AG08395 (cell line): ENCODE measurements at regions not wholly inside any gene's neighbourhood (a gene's known extent, or its start where the extent isn't known, plus 50 kb on each side); places are given as distances from the start of the nearest gene placed in this dataset.

Source experiments
- DNase-seq: peaks from one replicate; pipeline ENCODE4 v3.0.0; 2012; ENCODE audit warnings: mixed read lengths, low spot score

GRCh38 chr6:137690034-137690433 lies 177.0 kb upstream of the TNFAIP3 start:
- no peak for DNase-seq

DNA sequence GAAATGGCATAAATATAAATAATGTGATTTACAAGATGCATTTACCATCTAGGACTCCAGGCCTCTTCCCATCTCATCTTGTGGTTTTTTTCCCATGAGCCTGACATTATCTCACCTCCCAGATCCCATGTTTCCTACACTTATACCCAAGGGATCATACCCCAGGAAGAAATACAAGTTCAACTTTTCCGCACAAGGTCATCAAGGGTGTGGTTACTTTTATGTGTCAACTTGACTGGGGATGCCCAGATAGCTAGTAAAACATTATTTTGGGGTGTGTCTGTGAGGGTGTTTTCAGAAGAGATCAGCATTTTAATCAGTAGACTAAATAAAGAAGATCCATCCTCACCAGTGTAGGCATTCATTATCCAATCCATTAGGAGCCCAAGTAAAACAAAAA lies 176.3 kb upstream of the TNFAIP3 start:
- DNase-seq = no peak

DNA sequence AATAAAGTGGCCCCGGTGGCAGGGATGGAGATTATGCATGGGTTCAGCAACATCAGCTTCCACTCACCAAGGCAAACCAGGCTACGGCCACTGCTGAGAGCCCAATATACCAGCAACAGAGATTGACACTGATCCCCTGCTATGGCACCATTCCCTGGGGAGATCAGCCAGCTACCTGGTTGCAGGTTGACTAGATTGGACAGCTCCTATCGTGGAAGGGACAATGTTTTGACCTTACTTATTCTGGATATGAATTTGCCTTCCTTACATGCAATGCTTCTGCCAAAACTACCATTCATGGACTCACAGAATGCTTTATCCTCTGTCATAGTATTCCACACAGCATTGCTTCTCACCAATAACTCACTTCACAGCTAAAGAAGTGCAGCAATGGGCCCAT lies 174.8 kb upstream of the TNFAIP3 start:
- DNase-seq = no peak

DNA sequence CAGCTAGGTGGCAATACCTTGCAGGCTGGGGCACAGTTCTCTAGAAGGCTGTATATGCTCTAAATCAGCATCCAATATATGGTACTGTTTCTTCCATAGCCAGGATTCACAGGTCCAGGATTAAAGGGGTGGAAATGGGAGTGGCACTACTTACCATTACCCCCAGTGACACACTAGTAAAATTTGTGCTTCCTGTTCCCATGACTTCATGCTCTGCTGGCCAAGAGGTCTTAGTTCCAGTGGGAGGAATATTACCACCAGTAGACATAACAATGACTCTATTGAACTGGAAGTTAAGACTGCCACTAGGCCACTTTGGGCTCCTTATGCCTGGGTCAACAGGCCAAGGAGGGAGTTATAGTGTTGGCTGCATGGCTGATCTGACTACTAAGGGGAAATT lies 174.3 kb upstream of the TNFAIP3 start:
- DNase-seq = peak; percentile 18

DNA sequence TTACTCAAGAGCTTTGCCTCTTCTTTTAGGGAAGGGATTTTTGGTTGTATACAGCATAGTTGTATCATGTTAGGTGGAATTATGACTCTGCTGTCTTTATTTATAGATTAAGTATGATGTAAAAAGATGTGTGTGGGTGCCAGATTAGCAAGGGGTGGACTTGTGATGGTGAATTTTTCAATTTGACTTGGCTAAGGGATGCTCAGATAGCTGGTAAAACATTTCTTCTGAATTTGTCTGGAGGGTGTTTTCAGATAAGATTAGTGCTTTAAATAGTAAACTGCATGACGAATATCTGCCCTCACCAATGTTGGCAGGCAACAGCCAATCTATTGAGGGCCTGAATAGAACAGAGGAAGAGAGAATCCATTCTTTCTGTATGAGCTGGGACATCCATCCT lies 173.3 kb upstream of the TNFAIP3 start:
- no peak for DNase-seq

GRCh38 chr6:137696765-137697164 lies 170.3 kb upstream of the TNFAIP3 start:
- DNase-seq = no peak

DNA sequence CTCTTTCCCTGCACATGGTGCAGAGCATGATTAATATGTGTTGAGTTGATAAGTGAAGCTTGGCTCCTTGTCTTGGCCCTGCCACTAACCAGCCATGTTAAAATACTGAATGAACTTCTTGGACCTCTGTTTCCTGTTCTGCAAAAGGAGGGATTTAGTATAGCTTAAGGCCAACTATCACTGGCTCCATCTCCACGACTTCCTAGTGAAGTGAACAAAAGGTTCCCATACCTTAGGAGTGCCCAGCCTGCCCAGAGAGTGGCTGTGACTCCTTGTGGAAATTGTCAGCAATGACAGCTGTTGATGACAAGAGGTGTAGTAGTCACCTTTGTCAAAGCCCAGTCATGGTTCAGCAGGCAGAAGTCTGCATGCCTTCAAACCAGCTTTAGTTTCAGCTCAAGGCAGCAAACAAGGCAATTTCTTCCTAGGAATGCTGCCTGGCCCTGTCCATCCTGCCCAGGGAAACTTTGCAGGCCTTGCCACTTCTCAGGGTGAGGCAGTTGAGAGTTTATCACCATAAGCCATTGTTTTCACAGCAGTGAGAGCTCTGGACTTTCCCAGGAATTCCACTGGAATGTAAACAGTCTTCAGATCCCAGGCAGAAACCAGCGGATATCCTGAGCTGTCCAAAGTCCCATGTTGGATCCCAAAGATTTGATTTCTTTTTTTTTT lies 169.7 kb upstream of the TNFAIP3 start:
- DNase-seq = peak; percentile 73

- DNase-seq = no peak
These were observed 168.4 kb upstream of the TNFAIP3 start for GRCh38 chr6:137698636-137699030.

- DNase-seq = peak; percentile 46
These were observed 167.9 kb upstream of the TNFAIP3 start for GRCh38 chr6:137699031-137699683.

- DNase-seq = no peak
These were observed 166.9 kb upstream of the TNFAIP3 start for GRCh38 chr6:137700161-137700560.

GRCh38 chr6:137700751-137701477 lies 166.1 kb upstream of the TNFAIP3 start:
- no peak for DNase-seq

DNA sequence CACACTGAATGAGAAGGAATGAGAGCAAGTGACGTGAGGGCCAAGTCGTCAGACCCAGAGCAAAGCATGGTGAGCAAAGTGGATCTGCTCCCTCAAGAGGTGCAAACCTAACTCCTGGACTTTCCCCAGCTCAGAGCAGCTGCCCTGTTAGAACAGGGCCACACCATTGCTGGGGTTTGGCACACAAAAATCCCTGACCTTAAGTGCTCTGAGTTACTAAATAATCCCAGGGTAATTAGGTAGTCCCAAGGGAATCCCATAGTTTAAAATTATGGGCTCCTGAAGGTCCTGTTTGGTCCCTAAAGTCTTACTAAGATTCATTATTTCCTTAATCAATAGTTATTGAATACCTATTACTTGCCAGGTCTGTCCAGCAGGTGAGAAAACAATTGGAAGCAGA lies 165.1 kb upstream of the TNFAIP3 start:
- DNase-seq = no peak

DNA sequence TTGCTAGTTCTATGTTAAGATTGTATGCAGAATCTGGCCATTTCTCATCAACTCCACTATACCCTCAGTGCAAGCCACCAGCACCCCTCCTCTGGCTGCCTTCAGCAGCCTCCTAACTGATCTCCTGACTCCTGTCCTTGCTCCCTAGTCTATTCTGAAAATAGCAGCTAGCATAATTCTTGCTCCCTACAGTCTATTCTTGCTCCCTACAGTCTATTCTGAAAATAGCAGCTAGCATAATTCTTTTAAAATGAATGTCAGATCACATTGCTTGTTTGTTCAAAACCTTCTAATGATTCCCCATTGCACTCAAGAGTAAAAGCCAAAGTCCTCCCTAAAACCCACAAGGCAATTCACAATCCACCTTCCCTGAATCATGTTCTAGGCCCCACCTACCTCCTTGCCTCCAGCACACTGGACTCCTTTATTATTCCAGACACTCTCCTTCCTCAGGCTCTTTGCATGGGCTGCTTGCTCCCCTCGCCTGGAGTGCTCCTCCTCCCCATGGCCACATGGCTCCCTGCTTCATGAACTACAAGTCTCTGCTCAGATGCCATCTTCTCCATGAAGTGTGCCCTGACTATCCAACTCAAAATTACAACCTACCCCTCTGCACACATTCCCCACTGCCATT lies 164.2 kb upstream of the TNFAIP3 start:
- DNase-seq = no peak

DNA sequence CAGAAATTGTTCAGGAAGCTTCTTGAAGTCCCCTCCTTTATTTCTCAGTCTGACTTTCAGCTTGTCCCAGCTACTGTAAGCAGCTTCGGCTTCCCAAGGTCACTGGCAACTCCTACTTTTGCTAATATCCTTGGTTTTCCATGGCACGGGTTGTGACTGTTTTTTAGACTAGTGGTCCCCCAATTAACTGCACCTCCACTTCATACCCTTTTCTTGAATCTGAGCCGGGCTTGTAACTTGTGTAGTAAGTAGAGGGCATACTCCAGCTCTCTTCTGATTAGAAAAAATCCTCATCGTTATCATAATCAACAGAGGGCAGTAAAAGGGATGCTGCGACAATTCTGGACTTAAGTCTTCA lies 162.3 kb upstream of the TNFAIP3 start:
- no peak for DNase-seq

GRCh38 chr6:137705160-137706082 lies 161.6 kb upstream of the TNFAIP3 start:
- DNase-seq = peak; percentile 71

DNA sequence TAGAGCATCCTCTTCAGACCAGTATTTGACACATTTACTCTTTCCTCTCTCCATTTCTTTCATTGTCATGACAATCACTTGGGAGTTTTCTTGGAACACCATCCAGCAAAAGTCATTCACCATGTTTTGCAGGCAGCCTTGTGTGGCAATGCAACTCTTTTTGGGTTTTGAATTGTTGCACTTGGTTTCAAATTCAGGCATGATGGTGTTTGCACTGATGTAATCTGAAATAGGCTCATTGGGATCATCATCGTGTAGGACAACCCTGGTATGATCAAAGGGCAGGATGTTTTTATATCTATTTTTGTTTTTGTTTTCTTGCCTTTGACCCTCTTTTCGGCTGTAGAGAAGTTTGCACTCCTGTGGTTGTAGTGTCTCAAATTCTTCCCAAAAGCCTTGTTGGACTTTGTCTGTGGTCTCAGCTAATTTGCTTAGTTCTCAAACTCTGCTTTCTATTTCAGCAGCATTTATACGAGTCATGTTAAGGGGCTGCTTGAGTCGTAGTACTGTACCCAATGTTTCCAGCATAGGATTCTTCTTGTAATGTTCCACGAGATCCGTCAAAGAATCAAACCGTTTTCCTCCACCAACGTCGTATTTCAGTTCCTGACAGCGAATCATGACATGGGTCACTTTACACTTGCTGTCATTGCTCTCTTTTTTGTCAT lies 160.8 kb upstream of the TNFAIP3 start:
- no peak for DNase-seq

DNA sequence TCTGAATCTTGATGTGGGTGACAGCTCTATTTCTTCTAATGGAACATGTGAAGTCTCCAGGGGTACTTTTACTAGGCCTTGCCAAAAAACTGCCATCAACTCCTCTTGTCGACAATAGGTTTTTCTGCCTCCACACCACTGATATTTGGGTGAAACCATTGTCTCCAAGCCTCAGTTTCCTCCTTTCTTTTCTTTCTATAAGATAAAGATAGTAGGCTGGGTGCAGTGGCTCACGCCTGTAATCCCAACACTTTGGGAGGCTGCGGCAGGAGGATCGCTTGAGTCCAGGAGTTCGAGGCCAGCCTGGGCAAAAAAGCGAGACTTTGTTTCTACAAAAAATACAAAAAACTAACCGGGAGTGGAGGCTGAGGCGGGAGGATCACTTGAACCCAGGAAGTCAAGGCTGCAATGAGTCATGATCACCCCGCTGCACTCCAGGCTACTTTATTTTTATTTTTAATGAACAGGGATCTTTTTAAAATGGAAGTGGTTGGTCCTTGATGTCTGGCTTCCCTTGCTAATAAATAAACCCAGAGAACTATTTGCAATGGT lies 159.9 kb upstream of the TNFAIP3 start:
- DNase-seq = no peak

DNA sequence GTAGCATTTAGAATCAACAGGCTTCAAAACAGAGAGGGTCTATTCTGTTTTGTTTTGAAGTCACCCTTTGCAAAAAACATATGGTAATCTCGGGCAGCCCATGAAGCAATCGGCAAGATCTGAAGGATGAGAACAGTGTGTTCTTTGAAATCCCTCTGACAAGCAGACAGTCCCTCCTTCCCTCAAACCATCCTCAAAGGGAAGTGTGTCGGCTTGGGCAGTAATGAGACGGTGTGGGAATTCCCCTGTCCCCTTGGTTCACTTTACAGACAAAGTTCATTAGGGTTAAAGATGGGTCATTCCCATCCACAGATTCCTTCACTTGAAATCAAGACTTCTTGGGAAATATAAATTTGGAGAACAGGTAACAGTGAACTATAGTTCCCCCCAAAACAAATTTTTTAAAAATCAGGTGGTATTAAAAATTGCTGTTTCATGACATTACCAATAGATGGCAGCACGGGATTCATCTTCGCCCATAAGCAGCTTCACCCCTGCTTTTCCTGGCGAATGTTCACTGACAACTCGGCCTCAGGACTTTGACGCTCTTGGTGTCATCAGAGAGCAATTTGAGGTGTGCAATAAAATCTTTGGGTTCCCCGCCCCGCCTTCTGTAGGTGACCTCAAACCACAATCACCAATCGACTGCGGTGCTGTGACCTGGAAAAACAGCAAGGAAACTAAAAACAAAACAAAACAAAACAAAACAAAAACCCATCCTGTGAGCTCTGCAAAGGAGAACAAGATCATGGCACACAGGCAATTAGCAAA lies 159.3 kb upstream of the TNFAIP3 start:
- peak; percentile 75 for DNase-seq

DNA sequence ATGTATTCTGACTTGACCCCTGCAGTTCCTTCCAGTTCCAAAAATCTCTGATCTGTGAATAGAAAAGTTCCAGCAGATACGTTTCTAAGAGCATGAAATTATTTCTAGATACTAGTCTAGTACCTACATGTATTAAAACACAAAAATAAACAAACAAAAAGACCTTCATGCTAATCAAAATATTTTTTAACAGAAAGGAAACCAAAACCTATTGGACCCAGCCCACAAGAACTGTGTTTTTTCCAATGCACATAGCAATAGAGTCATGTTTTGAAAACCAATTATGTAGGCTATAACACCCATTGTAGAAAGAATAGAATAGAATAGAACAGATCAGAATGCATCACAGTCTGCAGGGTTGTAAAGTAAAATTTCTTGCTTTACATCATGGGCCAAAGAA lies 158.6 kb upstream of the TNFAIP3 start:
- DNase-seq = no peak
